ENCODE measurements at regions not wholly inside any gene's neighbourhood (a gene's known extent, or its start where the extent isn't known, plus 50 kb on each side); places are given as distances from the start of the nearest gene placed in this dataset.

DNA sequence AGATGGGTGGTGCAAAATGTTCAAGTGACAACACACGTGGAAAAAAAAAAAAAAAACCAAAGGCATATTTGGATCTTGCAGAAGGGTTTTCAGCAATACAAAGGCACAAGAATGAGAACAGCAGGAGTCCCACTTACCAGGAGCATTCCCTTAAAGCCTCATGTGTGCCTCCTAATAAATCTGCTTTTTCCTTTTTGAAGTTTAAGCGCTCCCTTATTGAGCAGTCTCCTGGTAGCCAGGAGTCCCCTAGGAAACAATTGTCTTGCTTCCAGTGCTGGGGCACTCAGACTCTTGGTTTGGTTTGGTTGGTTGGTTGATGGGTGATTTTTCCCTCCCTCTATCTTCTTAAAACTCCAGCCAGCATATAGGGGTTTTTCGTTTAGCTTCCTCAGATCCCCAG lies 321.8 kb upstream of the NFE2L3 start:
- TF ChIP-seq EZH2 (IDR thresholded peaks at IDR 0.05; ENCODE audit: borderline replicate concordance, low read depth, low read length, poor library complexity, severe bottlenecking): no peak
- TF ChIP-seq, protein P1, sequence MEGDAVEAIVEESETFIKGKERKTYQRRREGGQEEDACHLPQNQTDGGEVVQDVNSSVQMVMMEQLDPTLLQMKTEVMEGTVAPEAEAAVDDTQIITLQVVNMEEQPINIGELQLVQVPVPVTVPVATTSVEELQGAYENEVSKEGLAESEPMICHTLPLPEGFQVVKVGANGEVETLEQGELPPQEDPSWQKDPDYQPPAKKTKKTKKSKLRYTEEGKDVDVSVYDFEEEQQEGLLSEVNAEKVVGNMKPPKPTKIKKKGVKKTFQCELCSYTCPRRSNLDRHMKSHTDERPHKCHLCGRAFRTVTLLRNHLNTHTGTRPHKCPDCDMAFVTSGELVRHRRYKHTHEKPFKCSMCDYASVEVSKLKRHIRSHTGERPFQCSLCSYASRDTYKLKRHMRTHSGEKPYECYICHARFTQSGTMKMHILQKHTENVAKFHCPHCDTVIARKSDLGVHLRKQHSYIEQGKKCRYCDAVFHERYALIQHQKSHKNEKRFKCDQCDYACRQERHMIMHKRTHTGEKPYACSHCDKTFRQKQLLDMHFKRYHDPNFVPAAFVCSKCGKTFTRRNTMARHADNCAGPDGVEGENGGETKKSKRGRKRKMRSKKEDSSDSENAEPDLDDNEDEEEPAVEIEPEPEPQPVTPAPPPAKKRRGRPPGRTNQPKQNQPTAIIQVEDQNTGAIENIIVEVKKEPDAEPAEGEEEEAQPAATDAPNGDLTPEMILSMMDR (conservative IDR thresholded peaks at IDR 0.05; ENCODE audit: low read depth, low read length): no peak
- no peaks in the 10 kb centered on the region for H3K4me1 ChIP-seq (ENCODE audit: insufficient read depth, low read length, poor library complexity, severe bottlenecking)
- H3K27ac ChIP-seq (ENCODE audit: low read depth, low read length, poor library complexity, severe bottlenecking): no peak overlapping the region
- POLR2A ChIA-PET (ENCODE audit: low non-redundant PET): no interaction called here
- no peak for DNase-seq (ENCODE audit: low spot score)
- no TSS peak for BruUV-seq (replicated peaks)
- no peak overlapping the region for H3K4me3 ChIP-seq (ENCODE audit: low read depth, low read length, poor library complexity, severe bottlenecking)
- intact Hi-C loops (cut with micrococcal nuclease; ENCODE audit: unreplicated experiment): no loop called here
- H3K27me3 ChIP-seq (replicated peaks; ENCODE audit: insufficient read depth, low read depth, low read length, poor library complexity): no peaks in the 10 kb centered on the region
- CTCF ChIA-PET: no interaction called here
- H3K36me3 ChIP-seq (ENCODE audit: insufficient read depth, low read length, poor library complexity, severe bottlenecking): no peaks in the 10 kb centered on the region
- H3K9me3 ChIP-seq (ENCODE audit: low read depth, low read length, poor library complexity, severe bottlenecking): no peaks in the 10 kb centered on the region

DNA sequence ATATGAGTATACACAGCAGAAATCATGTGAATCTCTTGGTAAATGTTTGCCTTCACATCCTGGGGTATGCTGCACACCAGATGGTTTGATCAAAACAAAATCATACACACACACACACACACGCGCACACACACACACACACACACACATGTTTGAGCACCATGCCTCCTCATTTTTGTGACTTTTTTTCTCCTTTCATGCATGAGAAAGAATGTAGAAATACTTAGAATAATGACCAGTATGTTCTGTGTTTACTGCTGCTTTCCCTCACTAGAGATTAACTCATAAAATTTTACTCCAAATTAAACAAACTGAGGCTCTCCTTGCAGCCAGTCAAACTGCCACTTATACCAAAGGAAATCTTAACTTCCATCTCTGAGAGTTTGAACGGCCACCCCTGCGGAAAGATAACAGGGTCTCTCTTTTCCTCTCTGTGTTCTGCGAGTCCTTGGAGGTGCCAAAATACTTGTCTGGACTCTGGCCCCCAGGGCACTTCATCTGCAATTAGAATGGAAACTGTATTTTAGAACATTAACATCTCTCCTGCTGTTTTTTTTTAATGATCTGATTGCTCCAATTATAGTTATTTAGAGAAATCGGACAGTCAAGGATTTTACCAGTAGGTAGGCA lies 320.8 kb upstream of the NFE2L3 start:
- Histone ChIP-seq H3K36me3 (ENCODE audit: insufficient read depth, low read length, poor library complexity, severe bottlenecking) (no peaks in the 10 kb centered on the region), H3K4me3 (ENCODE audit: low read depth, low read length, poor library complexity, severe bottlenecking) (no peak overlapping the region), H3K4me1 (ENCODE audit: insufficient read depth, low read length, poor library complexity, severe bottlenecking) (no peaks in the 10 kb centered on the region), H3K27ac (ENCODE audit: low read depth, low read length, poor library complexity, severe bottlenecking) (no peak overlapping the region), H3K9me3 (ENCODE audit: low read depth, low read length, poor library complexity, severe bottlenecking) (no peaks in the 10 kb centered on the region), H3K27me3 (replicated peaks; ENCODE audit: insufficient read depth, low read depth, low read length, poor library complexity) (no peaks in the 10 kb centered on the region)
- DNase-seq (ENCODE audit: low spot score): no peak
- BruUV-seq (replicated peaks): no TSS peak
- ChIA-PET CTCF (no interaction called here), POLR2A (ENCODE audit: low non-redundant PET) (no interaction called here)
- TF ChIP-seq EZH2 (IDR thresholded peaks at IDR 0.05; ENCODE audit: borderline replicate concordance, low read depth, low read length, poor library complexity, severe bottlenecking): no peak
- TF ChIP-seq, protein P1 (conservative IDR thresholded peaks at IDR 0.05; ENCODE audit: low read depth, low read length): no peak
- intact Hi-C loops (cut with micrococcal nuclease; ENCODE audit: unreplicated experiment): no loop called here

DNA sequence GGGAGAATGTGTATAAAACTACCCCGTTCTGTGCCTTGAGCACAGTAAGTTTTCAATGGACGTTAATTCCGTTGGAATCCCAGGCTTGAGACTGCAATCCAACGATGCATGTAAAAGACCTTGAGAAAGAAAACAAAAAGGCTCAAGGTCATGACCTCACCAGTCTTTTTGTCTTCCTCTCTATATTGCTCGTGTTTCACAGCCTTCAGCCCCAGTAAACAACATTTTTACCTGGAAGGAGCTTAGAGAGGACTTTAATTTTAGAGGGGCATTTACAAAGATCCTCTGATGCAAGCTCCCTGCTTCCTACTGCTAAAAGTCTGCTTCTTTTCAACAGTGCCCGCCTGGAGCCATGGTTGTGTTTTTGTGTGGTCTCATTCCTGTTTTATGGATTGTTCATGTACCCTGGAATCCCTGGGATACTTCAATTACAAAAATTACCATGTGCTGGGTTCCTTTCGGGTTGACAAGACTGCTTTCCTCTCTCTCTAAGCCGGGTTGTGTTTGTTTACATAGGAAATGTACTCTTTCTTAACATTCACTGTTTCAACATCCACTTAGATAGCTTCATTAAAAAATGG lies 320.1 kb upstream of the NFE2L3 start:
- ChIA-PET POLR2A (ENCODE audit: low non-redundant PET) (no interaction called here), CTCF (no interaction called here)
- TF ChIP-seq EZH2 (IDR thresholded peaks at IDR 0.05; ENCODE audit: borderline replicate concordance, low read depth, low read length, poor library complexity, severe bottlenecking): no peak
- TF ChIP-seq, protein P1 (conservative IDR thresholded peaks at IDR 0.05; ENCODE audit: low read depth, low read length): no peak
- no peaks in the 10 kb centered on the region for H3K4me1 ChIP-seq (ENCODE audit: insufficient read depth, low read length, poor library complexity, severe bottlenecking)
- H3K36me3 ChIP-seq (ENCODE audit: insufficient read depth, low read length, poor library complexity, severe bottlenecking): no peaks in the 10 kb centered on the region
- no peak for DNase-seq (ENCODE audit: low spot score)
- H3K27me3 ChIP-seq (replicated peaks; ENCODE audit: insufficient read depth, low read depth, low read length, poor library complexity): no peaks in the 10 kb centered on the region
- no peaks in the 10 kb centered on the region for H3K9me3 ChIP-seq (ENCODE audit: low read depth, low read length, poor library complexity, severe bottlenecking)
- no peak overlapping the region for H3K27ac ChIP-seq (ENCODE audit: low read depth, low read length, poor library complexity, severe bottlenecking)
- intact Hi-C loops (cut with micrococcal nuclease; ENCODE audit: unreplicated experiment): no loop called here
- no peak overlapping the region for H3K4me3 ChIP-seq (ENCODE audit: low read depth, low read length, poor library complexity, severe bottlenecking)
- no TSS peak for BruUV-seq (replicated peaks)
